GM12878 (cell line): ENCODE measurements at regions not wholly inside any gene's neighbourhood (a gene's known extent, or its start where the extent isn't known, plus 50 kb on each side); places are given as distances from the start of the nearest gene placed in this dataset.

Experiments
- ATAC-seq: fragments of 200-7000 bp; cut with Tn5 transposase; 3 replicates; pipeline ENCODE4 v1.9.1; 2020; ENCODE audit warnings: mild to moderate bottlenecking, moderate library complexity
- BruUV-seq: library from RNA; stranded (reverse); fragments of 400-500 nt; replicated peaks from 2 replicates; lab custom pipeline; 2021; lab: Mats Ljungman, UMichigan
- CTCF ChIA-PET: fragments of 300-600 bp; sonication (Branson Sonifier 250); formaldehyde crosslinking; extraction: SDS; loops from one replicate; lab custom pipeline; 2021; ENCODE audit warnings: inconsistent platforms; lab: Yijun Ruan, JAX
- POLR2A ChIA-PET: fragments of 350-600 bp; formaldehyde crosslinking; extraction: SDS; loops from one replicate; lab custom pipeline; 2021; ENCODE audit warnings: inconsistent platforms; lab: Charles Lee
- RAD21 ChIA-PET: fragments of 300-600 bp; sonication (Branson Sonifier 250); formaldehyde crosslinking; loops from one replicate; lab custom pipeline; 2023; ENCODE audit warnings: antibody characterized with exemption; ENCODE audit not compliant: unreplicated experiment; lab: Charles Lee
- SMC1A ChIA-PET: fragments of 300-600 bp; sonication (Branson Sonifier 250); formaldehyde crosslinking; loops from one replicate; lab custom pipeline; 2023; ENCODE audit not compliant: unreplicated experiment, uncharacterized antibody; lab: Charles Lee
- DNase-seq: peaks from one replicate; pipeline ENCODE4 v3.0.0-alpha.2; 2011; ENCODE audit warnings: low read depth, low spot score
- FAIRE-seq: peaks from 3 replicates; lab custom pipeline; 2011; peaks lifted over from hg19 to GRCh38; lab: Jason Lieb, UNC
- H2AFZ ChIP-seq: 2 replicates; pipeline ENCODE4 v1.6.0; 2011; ENCODE audit warnings: low read depth, low read length, control low read depth; ENCODE audit not compliant: control insufficient read depth
- H3K27ac ChIP-seq: 2 replicates; pipeline ENCODE4 v1.5.1; 2011; ENCODE audit warnings: control low read depth; ENCODE audit not compliant: control insufficient read depth, insufficient read depth
- H3K27me3 ChIP-seq, 2 experiments: replicated peaks in 1 of 2; 2 replicates each; pipeline versions ENCODE4 v1.6.0 to v1.6.1; 2011; ENCODE audit warnings: low read length in 1 of 2; ENCODE audit not compliant: control insufficient read depth in 2 of 2, insufficient read depth in 2 of 2
- H3K36me3 ChIP-seq, 2 experiments: 2 replicates each; pipeline ENCODE4 v1.5.1; 2011; ENCODE audit warnings: low read length in 1 of 2; ENCODE audit not compliant: control insufficient read depth in 2 of 2, insufficient read depth in 2 of 2
- H3K4me1 ChIP-seq: 2 replicates; pipeline ENCODE4 v1.6.1; 2011; ENCODE audit warnings: mild to moderate bottlenecking, low read length, moderate library complexity, mixed read lengths; ENCODE audit not compliant: control insufficient read depth, insufficient read depth
- H3K4me2 ChIP-seq: 2 replicates; pipeline ENCODE4 v1.6.0; 2011; ENCODE audit warnings: control low read depth; ENCODE audit not compliant: control insufficient read depth, insufficient read depth
- H3K4me3 ChIP-seq: fragments of 200-600 bp; sonication (generic); 2 replicates; pipeline ENCODE4 v1.5.1; 2016
- H3K79me2 ChIP-seq: 2 replicates; pipeline ENCODE4 v1.6.0; 2011; ENCODE audit warnings: low read length; ENCODE audit not compliant: control insufficient read depth, insufficient read depth
- H3K9ac ChIP-seq: 2 replicates; pipeline ENCODE4 v1.8.0; 2011; ENCODE audit warnings: low read length, control low read depth, mixed read lengths; ENCODE audit not compliant: control insufficient read depth, insufficient read depth
- H3K9me3 ChIP-seq: replicated peaks from 3 replicates; pipeline ENCODE4 v1.5.1; 2011; ENCODE audit warnings: mild to moderate bottlenecking, low read length; ENCODE audit not compliant: control insufficient read depth, insufficient read depth
- H4K20me1 ChIP-seq: 2 replicates; pipeline ENCODE4 v1.6.0; 2011; ENCODE audit not compliant: control insufficient read depth, insufficient read depth
- CBX5 ChIP-seq: sonication (generic); IDR thresholded peaks from 2 replicates; pipeline ENCODE4 v1.6.1; 2016; ENCODE audit warnings: low read depth, moderate library complexity, mild to moderate bottlenecking, inconsistent platforms
- EED ChIP-seq: sonication (generic); IDR thresholded peaks from 2 replicates; pipeline ENCODE4 v1.6.1; 2016; ENCODE audit warnings: antibody characterized with exemption, low read depth
- GABPA ChIP-seq: IDR thresholded peaks from 2 replicates; pipeline ENCODE4 v1.6.1; 2014; ENCODE audit warnings: antibody characterized with exemption, low read depth, mild to moderate bottlenecking, inconsistent platforms
- HCFC1 ChIP-seq: fragments of 150-350 bp; IDR thresholded peaks from 2 replicates; pipeline ENCODE4 v1.6.1; 2014; ENCODE audit warnings: low read length
- IKZF2 ChIP-seq, 2 experiments: fragments of 450-650 bp; IDR thresholded peaks; 2 replicates each; pipeline ENCODE4 v1.6.1; 2017; ENCODE audit warnings: mild to moderate bottlenecking in 2 of 2, moderate library complexity in 2 of 2
- JUNB ChIP-seq: IDR thresholded peaks from 2 replicates; pipeline ENCODE4 v1.6.1; 2016; ENCODE audit warnings: antibody characterized with exemption, mild to moderate bottlenecking
- MEF2B ChIP-seq: fragments of 450-650 bp; IDR thresholded peaks from 2 replicates; pipeline ENCODE4 v1.6.1; 2018; ENCODE audit warnings: mild to moderate bottlenecking, moderate library complexity; ENCODE audit not compliant: partially characterized antibody, poor library complexity, severe bottlenecking
- MTA2 ChIP-seq: fragments of 450-650 bp; IDR thresholded peaks from 2 replicates; pipeline ENCODE4 v1.6.1; 2016; ENCODE audit warnings: low read depth, mild to moderate bottlenecking, moderate library complexity
- MYC ChIP-seq: IDR thresholded peaks from 2 replicates; pipeline ENCODE4 v1.6.1; 2011; ENCODE audit warnings: mild to moderate bottlenecking, low read length, moderate library complexity, inconsistent platforms; ENCODE audit not compliant: insufficient read depth, insufficient replicate concordance, insufficient read length, severe bottlenecking
- NFXL1 ChIP-seq: fragments of 450-650 bp; IDR thresholded peaks from 2 replicates; pipeline ENCODE4 v1.6.1; 2017; ENCODE audit warnings: antibody characterized with exemption, mild to moderate bottlenecking, borderline replicate concordance
- PAX5 ChIP-seq: IDR thresholded peaks from 2 replicates; pipeline ENCODE4 v1.6.1; 2011; ENCODE audit warnings: low read depth, low read length, borderline replicate concordance
- PAX8 ChIP-seq: fragments of 450-650 bp; IDR thresholded peaks from 2 replicates; pipeline ENCODE4 v1.6.1; 2017; ENCODE audit warnings: mild to moderate bottlenecking, moderate library complexity
- RAD21 ChIP-seq: IDR thresholded peaks from 2 replicates; pipeline ENCODE4 v1.6.1; 2011; ENCODE audit warnings: mild to moderate bottlenecking, low read depth, low read length, moderate library complexity; ENCODE audit not compliant: insufficient read depth
- RBBP5 ChIP-seq: fragments of 200-600 bp; sonication (generic); conservative IDR thresholded peaks from 2 replicates; pipeline ENCODE4 v1.6.1; 2016
- STAT3 ChIP-seq: IDR thresholded peaks from 2 replicates; pipeline ENCODE4 v1.6.1; 2011; ENCODE audit warnings: low read depth, low read length, improper control_type of control experiment
- TAF1 ChIP-seq: IDR thresholded peaks from 2 replicates; pipeline ENCODE4 v1.6.1; 2011; ENCODE audit warnings: mild to moderate bottlenecking, low read depth, low read length, borderline replicate concordance
- TCF3 ChIP-seq: IDR thresholded peaks from 2 replicates; pipeline ENCODE4 v1.6.1; 2012; ENCODE audit warnings: low read depth, mild to moderate bottlenecking, low read length, borderline replicate concordance; ENCODE audit not compliant: insufficient read depth
- ZNF622 ChIP-seq: fragments of 450-650 bp; IDR thresholded peaks from 2 replicates; pipeline ENCODE4 v1.6.1; 2017; ENCODE audit warnings: mild to moderate bottlenecking, inconsistent platforms
- WGBS: methylation state at CpG from one replicate; pipeline ENCODE4 v1.1.6; 2016; ENCODE audit warnings: low lambda C conversion rate; ENCODE audit not compliant: insufficient replicate concordance, insufficient coverage; ENCODE audit errors: missing lambda C conversion rate; 5-methylcytosine and 5-hydroxymethylcytosine counted together
- in situ Hi-C: fragments of 300-500 bp; cut with MboI; formaldehyde crosslinking; loops from 9 replicates; pipeline ENCODE4 v1.14.3; 2018; ENCODE audit warnings: mixed read lengths
- intact Hi-C: fragments of 100-400 bp; cut with micrococcal nuclease; formaldehyde crosslinking; loops from one replicate; pipeline ENCODE4 v1.14.2; 2022; ENCODE audit not compliant: unreplicated experiment
- TF ChIP-seq, protein P1 (sequence below): fragments of 450-650 bp; IDR thresholded peaks from 2 replicates; pipeline ENCODE4 v1.6.1; 2016; ENCODE audit warnings: mild to moderate bottlenecking, moderate library complexity, borderline replicate concordance
- TF ChIP-seq, protein P2 (sequence below): IDR thresholded peaks from 2 replicates; pipeline ENCODE4 v1.6.1; 2012; ENCODE audit warnings: low read length, inconsistent platforms

DNA sequence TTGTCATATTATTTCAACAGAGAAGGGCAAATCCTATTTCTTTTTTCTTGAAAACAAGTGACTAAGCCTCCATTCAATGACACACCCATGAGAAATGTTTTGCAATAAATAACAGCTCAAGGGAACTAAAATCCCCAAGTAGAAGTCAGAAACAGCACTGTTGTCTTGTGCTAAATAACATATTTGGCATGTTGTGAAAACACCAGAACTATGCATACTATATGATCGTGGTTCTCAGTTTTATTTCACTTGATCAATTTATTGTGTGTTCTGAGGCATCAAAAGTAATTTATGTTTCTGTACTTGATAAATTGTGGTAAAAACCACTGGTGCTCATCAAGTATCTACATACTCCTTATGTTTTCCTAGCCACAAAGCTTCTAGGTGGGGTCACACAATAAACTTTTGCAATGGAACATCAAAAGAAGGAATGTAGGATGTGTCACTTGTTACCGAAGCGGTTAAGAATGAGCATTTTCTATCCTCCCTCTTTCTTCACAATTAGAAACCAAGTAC is 691.7 kb upstream of the CBLB start (continued):
- TF ChIP-seq, protein P1, sequence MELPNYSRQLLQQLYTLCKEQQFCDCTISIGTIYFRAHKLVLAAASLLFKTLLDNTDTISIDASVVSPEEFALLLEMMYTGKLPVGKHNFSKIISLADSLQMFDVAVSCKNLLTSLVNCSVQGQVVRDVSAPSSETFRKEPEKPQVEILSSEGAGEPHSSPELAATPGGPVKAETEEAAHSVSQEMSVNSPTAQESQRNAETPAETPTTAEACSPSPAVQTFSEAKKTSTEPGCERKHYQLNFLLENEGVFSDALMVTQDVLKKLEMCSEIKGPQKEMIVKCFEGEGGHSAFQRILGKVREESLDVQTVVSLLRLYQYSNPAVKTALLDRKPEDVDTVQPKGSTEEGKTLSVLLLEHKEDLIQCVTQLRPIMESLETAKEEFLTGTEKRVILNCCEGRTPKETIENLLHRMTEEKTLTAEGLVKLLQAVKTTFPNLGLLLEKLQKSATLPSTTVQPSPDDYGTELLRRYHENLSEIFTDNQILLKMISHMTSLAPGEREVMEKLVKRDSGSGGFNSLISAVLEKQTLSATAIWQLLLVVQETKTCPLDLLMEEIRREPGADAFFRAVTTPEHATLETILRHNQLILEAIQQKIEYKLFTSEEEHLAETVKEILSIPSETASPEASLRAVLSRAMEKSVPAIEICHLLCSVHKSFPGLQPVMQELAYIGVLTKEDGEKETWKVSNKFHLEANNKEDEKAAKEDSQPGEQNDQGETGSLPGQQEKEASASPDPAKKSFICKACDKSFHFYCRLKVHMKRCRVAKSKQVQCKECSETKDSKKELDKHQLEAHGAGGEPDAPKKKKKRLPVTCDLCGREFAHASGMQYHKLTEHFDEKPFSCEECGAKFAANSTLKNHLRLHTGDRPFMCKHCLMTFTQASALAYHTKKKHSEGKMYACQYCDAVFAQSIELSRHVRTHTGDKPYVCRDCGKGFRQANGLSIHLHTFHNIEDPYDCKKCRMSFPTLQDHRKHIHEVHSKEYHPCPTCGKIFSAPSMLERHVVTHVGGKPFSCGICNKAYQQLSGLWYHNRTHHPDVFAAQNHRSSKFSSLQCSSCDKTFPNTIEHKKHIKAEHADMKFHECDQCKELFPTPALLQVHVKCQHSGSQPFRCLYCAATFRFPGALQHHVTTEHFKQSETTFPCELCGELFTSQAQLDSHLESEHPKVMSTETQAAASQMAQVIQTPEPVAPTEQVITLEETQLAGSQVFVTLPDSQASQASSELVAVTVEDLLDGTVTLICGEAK, result no peak

DNA sequence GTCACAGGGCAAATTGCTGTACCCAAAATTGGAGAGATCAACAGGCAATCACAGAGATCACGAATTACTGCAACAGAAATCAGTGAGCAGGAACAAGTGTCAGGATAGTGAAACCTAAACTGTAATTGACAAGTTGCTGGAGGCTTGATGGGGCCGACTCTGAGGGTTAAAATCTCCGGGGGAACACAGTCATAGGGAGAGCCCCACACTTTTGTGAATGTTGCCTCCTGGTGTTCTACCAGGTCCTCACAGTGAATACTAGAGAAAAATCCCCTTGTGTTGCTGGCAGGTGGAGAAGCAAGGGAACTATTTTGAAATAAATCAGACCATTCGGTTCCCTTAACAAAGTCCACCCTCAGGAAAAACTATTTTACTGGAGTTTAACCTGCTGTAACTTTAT is 697.5 kb upstream of the CBLB start:
- CTCF ChIA-PET, result interaction anchor here (1.5 kb wide), 1 partner anchor 384 kb away, joined by 3 read pairs; no protein-coding TSS in a partner anchor
- Histone ChIP-seq H3K9me3 (no peaks in the 10 kb centered on the region), H3K27me3 (no peaks in the 10 kb centered on the region), H3K79me2 (no peaks in the 10 kb centered on the region), H3K9ac (peak overlapping the region; percentile 18), H3K4me1 (no peaks in the 10 kb centered on the region), H3K27ac (no peak overlapping the region), H3K4me2 (peak overlapping the region; percentile 35; the same call in 1 of the 2 replicates), H2AFZ (peak overlapping the region; percentile 63), H4K20me1 (no peaks in the 10 kb centered on the region), H3K36me3 (no peaks in the 10 kb centered on the region), H3K4me3 (no peak overlapping the region)
- no TSS peak for BruUV-seq
- FAIRE-seq, result peak; percentile 82
- peak; percentile 96 for ATAC-seq
- in situ Hi-C loops (no loop called here), intact Hi-C loops (no loop called here)
- POLR2A ChIA-PET, result no interaction called here
- SMC1A ChIA-PET, result interaction anchor here (1.1 kb wide), 1 partner anchor 41 kb away, joined by 4 read pairs; no protein-coding TSS in a partner anchor
- WGBS, result 0% methylated on average over 4 of the region's 4 CpGs
- RAD21 ChIA-PET, result no interaction called here
- peak; percentile 20 for DNase-seq
- no peak for TF ChIP-seq RBBP5
- TF ChIP-seq MEF2B, result peak; percentile 68
- TF ChIP-seq EED, result 0 out of 2 replicates have a peak, but pooled peaks have one; percentile 26
- no peak for TF ChIP-seq TCF3
- TF ChIP-seq STAT3, result no peak
- TF ChIP-seq, protein P2, sequence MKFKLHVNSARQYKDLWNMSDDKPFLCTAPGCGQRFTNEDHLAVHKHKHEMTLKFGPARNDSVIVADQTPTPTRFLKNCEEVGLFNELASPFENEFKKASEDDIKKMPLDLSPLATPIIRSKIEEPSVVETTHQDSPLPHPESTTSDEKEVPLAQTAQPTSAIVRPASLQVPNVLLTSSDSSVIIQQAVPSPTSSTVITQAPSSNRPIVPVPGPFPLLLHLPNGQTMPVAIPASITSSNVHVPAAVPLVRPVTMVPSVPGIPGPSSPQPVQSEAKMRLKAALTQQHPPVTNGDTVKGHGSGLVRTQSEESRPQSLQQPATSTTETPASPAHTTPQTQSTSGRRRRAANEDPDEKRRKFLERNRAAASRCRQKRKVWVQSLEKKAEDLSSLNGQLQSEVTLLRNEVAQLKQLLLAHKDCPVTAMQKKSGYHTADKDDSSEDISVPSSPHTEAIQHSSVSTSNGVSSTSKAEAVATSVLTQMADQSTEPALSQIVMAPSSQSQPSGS, result 0 out of 2 replicates have a peak, but pooled peaks have one; percentile 14
- TF ChIP-seq HCFC1, result no peak
- TF ChIP-seq ZNF622, result no peak
- TF ChIP-seq MYC, result no peak
- no peak for TF ChIP-seq PAX5
- TF ChIP-seq TAF1, result peak; percentile 20; the same call in 1 of the 2 replicates
- no peak for TF ChIP-seq MTA2
- peak; percentile 32; the same call in 1 of the 2 replicates for TF ChIP-seq RAD21
- no peak for TF ChIP-seq PAX8
- peak; percentile 71; the same call in 1 of the 2 replicates for TF ChIP-seq CBX5
- TF ChIP-seq GABPA, result no peak
- TF ChIP-seq IKZF2 (IDR thresholded peaks at IDR 0.05), result no peak; a peak in 1 of 4 replicates
- no peak for TF ChIP-seq NFXL1
- TF ChIP-seq JUNB, result peak; percentile 32
